ENCODE measurements at regions not wholly inside any gene's neighbourhood (a gene's known extent, or its start where the extent isn't known, plus 50 kb on each side); places are given as distances from the start of the nearest gene placed in this dataset.
"Not testable (repeated sequence)": the region's sequence is repeated elsewhere in the genome, so short reads cannot be mapped to it uniquely, and the experiment has no call there.

DNA sequence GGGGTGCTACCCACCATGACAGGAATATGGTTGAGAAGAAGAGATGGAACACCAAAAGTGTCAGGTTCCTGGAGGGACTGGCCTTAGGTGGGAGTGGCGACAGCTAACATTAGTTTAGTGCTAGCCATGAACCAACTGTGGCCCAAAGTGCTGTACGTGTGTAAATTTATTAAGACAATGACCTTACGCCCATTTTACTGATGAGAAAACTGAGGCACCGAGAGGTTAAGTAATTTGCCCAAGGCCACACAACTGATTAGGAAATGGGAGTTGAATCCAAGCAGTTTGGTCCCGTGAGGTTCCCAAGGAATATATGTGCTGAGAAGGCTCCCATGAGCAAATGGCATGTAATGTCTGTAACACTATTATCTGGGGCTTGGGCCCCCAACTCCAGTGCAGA is 109.5 kb upstream of the SLC1A4 start:
- DNase-seq (ENCODE audit: low read depth), result no peak

DNA sequence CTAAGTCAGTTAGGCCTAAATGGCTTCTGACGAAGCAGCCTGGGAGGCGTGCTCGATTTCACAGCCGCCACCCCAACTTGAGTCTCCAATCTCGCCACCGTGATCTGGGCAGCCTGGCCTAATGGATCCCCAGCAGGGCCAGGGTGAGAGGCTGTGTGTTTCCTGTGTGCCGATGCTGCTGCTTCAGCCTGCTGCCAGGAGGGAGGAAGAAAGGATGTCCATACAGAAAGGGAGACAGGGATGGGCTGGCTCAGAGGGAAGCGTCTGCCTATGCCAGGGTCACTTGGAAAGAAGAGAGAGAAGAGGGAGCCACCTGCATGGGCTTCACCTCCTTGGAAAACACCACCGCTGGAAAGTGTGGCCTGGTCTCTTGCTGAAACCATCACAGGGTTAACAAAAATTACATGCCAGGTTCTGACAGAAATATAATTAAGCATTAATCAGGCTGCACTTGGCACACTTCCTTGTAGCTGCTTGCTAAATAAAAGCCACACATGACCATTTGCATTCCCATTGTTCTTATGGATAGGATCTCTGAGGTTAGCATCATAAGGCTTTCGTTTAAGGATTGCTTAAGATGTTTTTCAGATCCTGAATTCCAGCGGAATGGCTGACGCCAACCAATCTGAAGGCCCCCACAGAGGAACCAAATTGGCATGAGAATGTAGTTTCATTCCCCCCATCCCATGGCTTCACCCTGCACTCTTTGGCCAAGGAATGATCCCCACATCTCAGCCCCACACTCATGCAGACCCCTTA is 108.8 kb upstream of the SLC1A4 start:
- DNase-seq (ENCODE audit: low read depth), result no peak

DNA sequence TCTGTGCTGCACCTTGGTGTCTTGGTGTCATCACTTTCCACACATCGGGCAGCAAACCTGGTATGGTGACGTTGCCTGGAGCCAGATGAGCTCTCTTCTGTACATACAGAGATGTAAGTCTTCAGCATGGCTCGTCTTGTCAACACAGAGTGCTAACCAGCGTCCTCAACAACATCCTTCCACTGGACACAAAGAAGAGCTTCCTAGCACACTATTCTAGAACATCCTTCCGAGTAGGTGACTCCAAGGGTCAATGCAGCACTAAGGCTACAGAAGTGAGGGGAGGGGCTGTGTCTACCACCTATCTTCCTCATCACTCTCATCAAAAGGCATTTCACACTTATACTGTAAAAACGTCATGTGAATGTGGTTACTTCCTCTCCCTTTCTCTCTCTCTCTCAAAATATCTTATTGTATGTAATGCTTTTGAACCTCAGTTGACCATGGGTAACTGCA is 108.1 kb upstream of the SLC1A4 start:
- DNase-seq (ENCODE audit: low read depth), result no peak

DNA sequence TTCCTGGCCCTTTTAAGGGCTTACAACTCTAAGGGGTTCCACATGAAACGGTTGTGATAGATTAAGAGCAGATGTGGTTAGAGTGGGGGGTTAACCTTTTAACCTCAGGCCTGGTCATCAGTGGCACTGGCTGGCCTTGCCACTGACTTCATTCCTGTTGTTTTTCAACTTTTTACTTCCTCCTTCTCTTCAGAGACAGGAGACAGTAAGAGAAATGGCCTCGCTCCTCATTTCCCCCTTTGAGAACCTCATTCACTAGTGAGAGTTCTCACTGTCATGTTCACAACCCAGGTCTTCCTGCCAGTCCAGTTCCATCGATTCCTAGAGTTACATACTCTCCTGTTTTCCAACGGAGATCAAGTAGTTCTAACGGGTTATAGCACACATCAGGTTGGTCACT is 101.6 kb upstream of the SLC1A4 start:
- no peak for DNase-seq (ENCODE audit: low read depth)

DNA sequence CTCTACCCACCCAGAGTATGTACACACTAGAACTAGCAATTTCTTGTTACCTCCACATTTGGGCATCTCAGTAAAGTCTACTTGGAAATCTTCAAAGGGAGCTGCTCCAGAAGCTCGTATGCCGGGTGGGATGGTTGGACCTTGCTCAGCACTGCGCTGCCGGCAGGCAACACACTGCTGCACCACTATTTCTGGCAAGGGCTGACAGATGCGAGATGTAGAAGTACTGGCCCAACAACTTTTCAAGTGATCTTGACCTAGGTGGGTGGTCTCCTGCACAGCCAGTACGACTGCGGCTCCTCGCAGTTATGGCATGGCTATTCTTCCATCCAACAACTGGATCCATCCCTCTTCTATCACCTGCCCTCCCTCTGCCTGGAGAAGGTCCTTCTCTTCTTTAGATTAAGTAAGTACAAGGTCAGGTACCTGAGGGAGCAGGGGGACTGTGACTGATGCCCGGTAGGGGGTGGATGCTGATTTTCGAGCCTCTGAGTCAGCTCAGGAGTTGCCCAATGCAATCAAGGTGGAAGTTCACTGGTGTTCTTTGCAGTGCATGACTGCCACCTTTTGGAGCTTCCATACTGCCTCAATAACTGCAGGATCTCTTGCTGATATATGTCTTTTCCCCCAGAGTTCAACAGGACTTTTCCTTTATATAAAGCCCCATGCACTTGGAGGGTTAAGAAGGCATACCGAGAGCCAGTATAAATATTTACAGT is 100.4 kb upstream of the SLC1A4 start:
- DNase-seq (ENCODE audit: low read depth), result no peak

DNA sequence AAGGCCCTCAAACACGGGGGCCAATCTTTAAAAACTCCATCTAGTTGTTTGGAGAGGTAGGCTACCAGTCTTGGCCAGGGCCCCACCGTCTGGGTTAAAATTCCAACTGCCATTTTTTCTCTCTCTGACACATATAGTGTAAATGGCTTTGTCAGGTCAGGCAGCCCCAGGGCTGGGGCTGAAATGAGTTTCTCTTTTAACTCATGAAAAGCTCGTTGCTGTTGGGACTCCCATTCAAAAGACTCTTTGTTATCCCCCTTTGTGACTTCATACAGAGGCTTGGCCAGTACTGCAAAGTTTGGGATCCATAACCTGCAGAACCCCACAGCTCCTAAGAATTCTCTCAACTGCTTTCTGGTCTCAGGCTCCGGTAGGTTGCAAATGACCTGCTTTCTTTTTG is 99.4 kb upstream of the SLC1A4 start:
- no peak for DNase-seq (ENCODE audit: low read depth)

DNA sequence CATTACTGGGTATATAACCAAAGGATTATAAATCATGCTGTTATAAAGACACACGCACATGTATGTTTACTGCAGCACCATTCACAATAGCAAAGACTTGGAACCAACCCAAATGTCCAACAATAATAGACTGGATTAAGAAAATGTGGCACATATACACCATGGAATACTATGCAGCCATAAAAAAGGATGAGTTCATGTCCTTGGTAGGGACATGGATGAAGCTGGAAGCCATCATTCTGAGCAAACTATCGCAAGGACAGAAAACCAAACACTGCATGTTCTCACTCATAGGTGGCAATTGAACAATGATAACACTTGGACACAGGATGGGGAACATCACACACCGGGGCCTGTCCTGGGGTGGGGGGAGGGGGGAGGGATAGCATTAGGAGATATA is 92.6 kb upstream of the SLC1A4 start:
- DNase-seq (ENCODE audit: low read depth), result not testable (repeated sequence)

DNA sequence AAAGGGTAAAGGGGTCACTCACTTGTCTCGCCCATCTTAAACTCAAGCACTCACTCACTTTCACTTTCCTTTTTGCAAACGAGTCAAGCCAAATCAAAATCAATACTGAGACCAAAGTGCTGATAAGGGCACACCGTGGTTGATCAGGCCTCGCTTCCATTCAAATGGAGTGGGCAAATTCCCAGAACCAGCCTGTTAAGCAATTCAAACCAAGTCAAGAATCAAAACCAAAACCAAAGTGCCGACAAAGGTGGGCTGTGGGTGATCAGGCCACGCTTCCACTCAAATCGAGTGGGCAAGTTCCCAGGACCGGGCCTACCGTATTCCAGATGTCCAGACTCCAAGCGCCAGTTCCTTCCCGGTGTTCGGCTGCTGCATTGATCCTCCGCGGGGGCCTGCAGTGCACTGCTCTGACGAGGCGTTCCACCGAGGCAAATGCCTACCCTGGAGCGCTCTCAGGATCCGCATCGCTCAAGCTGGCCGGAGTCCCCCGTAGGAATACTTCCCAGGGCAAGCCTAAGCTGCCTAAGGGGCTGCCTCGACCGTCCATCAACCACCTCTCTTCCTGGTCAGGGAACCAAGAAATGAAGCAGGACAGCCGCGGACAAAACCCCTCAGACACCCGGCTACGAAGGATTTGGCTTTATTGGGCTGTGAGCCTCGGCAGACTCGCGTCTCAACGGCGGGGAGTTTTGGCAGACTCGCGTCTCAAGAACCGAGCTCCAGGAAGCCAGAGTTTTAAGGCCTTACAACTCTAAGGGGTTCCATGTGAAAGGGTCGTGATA is 89.9 kb upstream of the SLC1A4 start:
- DNase-seq (ENCODE audit: low read depth), result no peak

DNA sequence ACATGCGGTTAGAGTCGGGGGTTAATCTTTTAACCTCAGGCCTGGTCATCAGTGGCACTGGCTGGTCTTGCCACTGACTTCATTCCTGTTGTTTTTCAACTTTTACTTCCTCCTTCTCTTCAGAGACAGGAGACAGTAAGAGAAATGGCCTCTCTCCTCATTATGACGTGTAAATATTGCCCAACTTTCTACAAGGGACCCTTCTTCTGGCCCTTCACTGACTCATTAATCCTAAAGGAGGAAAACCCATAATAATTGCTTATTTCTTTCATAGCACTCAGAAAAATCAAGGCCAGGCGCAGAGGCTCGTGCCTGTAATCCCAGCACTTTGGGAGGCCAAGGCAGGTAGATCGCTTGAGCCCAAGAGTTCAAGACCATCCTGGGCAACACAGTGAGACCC is 89.3 kb upstream of the SLC1A4 start:
- DNase-seq (ENCODE audit: low read depth), result not testable (repeated sequence)

DNA sequence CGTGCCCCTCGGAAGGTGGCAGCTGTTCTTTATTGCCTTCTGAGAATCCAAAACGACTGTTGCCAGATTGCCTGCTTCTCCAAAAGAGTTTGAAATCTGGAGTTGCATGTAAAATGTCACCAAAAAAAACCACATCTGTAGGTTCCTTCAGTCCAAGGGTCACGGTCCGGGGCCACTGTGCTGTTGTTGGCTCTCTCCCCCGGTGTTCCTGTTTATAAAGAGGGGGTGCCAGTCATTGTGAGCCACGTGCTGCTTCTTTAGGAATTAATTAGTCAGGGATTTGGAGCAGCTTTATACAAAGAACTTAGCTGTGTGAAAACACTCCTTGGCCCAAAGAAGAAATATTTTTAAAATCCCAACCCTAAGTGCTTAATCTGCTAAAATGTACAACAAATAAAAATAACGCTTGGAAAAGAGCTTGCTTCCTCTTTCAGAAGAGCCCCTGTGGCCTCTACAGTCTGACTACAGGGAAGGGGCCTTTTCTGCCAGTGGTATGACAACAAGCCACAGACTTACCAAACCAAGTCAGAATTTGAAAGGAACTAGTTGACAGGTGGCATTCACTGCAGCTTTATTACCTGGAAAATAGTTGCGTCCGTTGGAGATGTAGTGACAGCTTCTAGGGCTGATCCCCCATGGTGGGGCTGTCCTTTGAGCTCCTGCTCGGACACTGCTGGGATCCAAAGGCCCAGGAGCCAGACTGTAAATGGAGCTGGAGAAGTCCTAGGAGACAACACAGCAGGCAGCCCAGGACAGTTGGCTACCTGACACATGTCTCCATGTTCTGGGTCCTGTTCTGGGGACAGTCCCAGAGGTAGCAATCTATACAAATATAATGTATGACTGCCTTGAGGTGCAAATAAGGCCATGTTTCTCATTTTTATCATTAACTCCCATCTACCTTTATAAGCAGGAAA is 84.5 kb upstream of the SLC1A4 start:
- DNase-seq (ENCODE audit: low read depth), result no peak

DNA sequence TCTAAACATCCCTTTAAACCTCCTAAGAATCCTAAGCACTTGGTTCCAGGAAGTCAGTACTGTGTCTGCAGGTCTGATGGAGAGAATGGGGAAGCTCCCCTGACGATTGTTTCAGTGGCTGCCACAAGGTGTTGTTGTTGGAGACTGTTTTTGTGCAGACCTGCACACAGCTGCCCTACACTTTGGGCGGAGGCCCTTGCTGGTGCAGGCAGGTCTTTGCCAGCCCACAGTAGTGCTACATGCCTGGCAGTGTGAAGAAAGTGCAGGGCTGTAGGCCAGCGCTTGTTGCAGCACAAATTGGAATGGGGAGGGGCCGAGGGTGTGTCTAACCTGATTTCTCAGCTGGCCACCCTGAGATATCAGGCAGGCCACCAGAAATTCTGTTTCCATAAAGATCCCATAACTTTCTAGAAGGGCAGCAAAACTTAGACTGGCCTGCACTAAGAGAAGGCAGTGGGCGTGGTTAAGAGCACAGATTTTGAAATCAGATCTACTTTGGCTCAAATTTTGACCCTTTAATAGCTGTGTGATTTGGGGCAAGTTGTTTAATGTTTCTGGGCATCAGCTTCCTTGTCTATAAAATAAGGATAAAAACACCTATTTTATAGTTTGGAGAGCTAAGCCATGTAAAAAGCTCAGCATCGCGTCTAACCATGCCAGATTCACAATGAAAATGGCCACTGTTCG is 83.7 kb upstream of the SLC1A4 start:
- no peak for DNase-seq (ENCODE audit: low read depth)

DNA sequence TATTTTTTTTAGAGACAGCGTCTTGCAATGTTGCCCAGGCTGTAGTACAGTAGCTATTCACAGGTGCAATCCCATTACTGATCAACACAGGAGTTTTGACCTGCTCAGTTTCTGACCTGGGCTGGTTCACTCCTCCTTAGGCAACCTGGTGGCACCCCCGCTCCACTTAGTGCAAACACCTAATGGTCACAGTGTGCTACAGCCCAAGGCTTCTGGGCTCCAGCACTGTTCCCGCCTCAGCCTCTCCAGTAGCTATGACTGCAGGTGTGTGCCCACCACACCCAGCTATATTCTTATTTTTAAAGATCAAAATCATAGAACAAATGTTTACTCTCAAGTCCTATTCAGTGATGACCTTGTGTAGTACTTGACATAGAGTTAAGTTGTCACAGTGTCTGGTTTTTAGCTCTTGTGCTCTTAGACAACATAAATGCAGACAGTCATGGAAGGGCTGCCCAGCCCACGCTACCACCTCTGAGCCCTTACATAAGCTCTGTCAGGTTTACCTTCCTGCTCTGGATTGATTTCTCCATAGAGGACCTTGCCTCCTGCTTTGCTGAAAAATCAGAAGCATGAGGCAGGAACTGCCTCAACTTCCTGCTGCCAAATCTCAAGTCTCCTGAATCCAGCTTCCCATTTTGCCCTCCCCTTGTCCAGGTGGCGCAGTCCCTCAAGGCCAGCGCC is 82.2 kb upstream of the SLC1A4 start:
- no peak for DNase-seq (ENCODE audit: low read depth)

DNA sequence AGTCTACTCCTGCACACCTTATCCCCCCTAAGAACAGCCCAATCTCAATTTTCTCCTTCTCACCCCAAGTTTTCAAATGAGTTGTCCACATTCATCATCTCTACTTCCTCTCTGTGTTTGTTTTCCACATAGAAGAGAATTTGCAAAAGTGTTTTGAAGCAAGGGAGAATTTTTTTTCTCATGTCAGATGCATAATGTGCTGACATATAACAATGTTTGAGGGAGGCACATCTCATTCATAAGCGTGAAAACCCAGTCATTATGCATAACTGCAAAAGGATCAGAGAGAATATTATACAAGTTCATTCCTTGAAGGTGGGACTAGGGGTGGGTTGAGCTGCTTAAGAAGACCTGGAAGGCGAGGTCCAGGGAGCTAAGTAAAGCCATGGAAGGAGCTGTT is 80.8 kb upstream of the SLC1A4 start:
- no peak for DNase-seq (ENCODE audit: low read depth)

DNA sequence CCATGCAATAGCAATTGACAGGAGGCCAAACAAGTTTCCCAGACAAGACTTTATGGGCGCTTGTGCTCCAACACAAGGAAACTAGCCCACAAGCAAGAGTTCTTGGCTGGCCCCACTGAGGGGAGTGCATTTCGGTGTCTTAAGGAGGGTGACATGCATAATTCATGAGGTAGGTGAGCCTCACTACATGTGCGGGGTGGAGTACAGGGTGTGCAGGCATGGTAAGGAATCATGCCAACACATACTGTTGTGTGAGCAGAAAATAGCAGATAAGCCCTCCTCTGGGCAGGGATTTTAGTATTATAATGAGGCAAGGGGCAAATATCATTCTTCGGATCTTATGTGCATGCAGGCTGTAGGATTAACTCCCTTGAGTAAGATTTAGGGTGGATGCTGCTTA is 78.7 kb upstream of the SLC1A4 start:
- DNase-seq (ENCODE audit: low read depth), result no peak

DNA sequence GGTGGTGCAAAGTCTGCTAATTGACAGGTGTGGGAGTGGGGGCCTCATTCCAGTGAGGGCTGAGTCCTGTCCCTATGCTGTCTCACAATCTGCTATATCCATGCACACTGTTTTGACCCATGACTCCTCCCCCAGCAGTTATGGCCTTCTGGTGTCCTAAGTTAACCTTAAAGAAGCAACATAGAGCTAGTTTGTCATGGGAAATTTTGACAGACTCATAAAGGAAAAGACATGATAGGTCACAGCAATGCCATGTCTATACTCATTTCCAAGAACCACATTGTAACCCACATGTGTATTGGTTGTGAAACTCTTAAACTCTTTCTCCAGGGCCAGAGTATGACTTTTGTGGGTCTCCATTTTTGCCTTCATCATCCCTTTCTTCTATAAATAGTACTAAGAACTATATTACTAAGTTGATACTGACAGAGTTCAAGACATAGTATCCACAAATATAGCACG is 78.2 kb upstream of the SLC1A4 start:
- peak; percentile 11 for DNase-seq (ENCODE audit: low read depth)

DNA sequence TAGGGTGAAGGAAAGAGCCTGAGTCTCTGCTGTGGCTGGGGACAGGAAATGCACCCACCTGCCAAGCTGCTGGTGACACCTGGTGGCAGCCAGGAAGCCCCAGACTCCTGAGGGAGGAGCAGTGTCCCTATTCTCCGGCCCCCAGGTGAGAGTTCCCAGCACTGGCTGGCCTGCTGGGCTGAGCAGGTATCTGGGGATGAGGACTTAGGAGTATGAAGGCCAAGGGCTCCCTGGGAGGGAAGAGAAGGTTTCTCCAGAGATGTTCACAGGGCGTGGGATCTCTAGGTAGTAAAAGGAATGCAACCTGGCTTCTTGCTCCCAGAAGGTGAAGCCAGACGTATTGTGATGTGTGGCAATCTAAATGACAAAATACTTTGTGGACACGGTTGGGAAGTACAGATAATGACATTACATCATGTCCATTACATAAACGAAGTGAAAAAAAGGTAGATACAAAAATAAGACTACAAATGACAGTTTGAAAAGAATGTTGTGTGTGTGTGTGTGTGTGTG is 75.8 kb upstream of the SLC1A4 start:
- no peak for DNase-seq (ENCODE audit: low read depth)

DNA sequence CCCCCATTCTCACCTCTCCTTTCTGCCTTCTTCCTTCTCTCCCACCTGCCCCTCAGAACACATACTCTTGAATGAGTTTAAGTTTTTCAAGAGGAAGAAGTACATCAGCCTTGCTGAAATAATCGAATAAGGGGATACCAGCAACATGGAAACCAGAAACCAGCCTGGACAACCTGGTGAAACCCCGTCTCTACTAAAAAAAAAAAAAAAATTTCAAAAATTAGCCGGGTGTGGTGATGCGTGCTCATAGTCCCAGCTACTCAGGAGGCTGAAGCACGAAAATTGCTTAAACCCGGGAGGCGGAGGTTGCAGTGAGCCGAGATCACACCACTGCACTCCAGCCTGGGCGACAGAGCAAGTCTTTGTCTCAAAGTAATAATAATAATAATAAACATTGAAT is 75.0 kb upstream of the SLC1A4 start:
- no peak for DNase-seq (ENCODE audit: low read depth)

DNA sequence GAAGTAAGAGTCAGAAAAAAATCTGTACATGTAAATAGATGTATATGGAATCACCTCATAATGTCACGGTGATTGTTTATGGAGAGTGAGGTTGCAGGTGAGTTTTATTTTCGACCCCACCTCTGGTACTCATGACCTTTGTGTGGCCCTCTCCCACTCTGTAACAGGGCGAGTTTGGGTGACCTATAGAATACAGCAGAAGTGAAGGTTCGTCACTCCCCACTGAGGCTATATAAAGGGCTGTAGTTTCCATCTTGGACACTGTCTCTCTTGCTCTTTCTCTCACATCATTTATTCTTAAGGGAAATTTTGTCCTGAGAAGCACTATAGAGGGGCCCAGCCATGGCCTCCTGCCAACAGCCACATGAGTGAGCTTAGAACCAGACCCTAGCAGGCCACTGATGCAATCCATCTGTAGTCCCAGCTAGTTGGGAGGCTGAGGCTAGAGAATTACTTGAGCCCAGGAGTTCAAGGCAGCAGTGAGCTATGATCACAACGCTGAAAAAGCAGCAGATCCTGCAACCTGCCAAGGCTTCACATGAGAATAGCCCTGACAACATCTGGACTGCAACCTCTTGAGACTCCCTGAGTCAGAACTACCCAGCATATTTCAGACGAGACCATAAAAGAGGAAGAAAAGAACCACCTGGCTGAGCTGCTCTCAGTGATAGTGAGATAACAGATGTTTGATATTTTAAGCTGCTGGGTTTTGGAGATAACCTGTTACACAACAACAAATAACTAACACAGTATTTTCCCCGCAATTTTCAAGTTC is 74.3 kb upstream of the SLC1A4 start:
- peak; percentile 14 for DNase-seq (ENCODE audit: low read depth)

DNA sequence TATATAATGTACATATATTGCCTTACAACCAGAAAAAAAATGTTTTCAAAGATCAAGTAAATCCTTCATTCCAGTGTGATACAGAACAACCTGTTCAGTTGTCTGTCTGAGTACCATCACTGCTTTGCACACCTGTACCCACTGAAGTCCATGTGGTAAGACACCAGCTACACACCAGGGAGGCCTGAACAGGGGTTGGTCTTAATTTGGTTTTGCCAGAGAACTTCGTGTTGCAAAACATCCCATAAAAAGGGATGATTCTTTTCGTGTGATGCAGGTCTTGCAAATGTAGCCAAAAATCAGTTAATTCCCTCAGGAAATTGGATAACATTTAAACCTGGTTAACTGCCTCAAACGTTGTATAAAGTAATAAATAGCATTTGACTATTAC is 73.7 kb upstream of the SLC1A4 start:
- DNase-seq (ENCODE audit: low read depth), result no peak

Data from stromal cell of bone marrow (primary cell).